G401.6 (cell line): ENCODE measurements at regions not wholly inside any gene's neighbourhood (a gene's known extent, or its start where the extent isn't known, plus 50 kb on each side); places are given as distances from the start of the nearest gene placed in this dataset.

Experiments
- FAIRE-seq: peaks from 2 replicates; lab custom pipeline; 2012; peaks lifted over from hg19 to GRCh38; lab: Jason Lieb, UNC

GRCh38 chr18:78071776-78072175 lies 822.1 kb downstream of the GALR1 start:
- FAIRE-seq: no peak

GRCh38 chr18:78072375-78072774 lies 822.7 kb downstream of the GALR1 start:
- FAIRE-seq: no peak

- no peak for FAIRE-seq
These were observed 823.6 kb downstream of the GALR1 start for GRCh38 chr18:78073275-78073674.

GRCh38 chr18:78074400-78075020 lies 824.9 kb downstream of the GALR1 start:
- FAIRE-seq: no peak

GRCh38 chr18:78080081-78080480 lies 830.4 kb downstream of the GALR1 start:
- no peak for FAIRE-seq

GRCh38 chr18:78080761-78081160 lies 831.1 kb downstream of the GALR1 start:
- no peak for FAIRE-seq

- no peak for FAIRE-seq
These were observed 833.2 kb downstream of the GALR1 start for GRCh38 chr18:78082816-78083215.

- no peak for FAIRE-seq
These were observed 835.9 kb downstream of the GALR1 start for GRCh38 chr18:78085241-78086185.

- FAIRE-seq: no peak
These were observed 837.3 kb downstream of the GALR1 start for GRCh38 chr18:78086931-78087330.

GRCh38 chr18:78087338-78087737 lies 837.7 kb downstream of the GALR1 start:
- FAIRE-seq: no peak

GRCh38 chr18:78090584-78090983 lies 840.9 kb downstream of the GALR1 start:
- no peak for FAIRE-seq

GRCh38 chr18:78092901-78093300 lies 843.3 kb downstream of the GALR1 start:
- no peak for FAIRE-seq

- no peak for FAIRE-seq
These were observed 850.4 kb downstream of the GALR1 start for GRCh38 chr18:78099979-78100588.

GRCh38 chr18:78101091-78101490 lies 851.4 kb downstream of the GALR1 start:
- no peak for FAIRE-seq

- FAIRE-seq: no peak
These were observed 852.5 kb downstream of the GALR1 start for GRCh38 chr18:78102135-78102534.

GRCh38 chr18:78105611-78106010 lies 856.0 kb downstream of the GALR1 start:
- FAIRE-seq: no peak

GRCh38 chr18:78106946-78107345 lies 857.3 kb downstream of the GALR1 start:
- no peak for FAIRE-seq

- no peak for FAIRE-seq
These were observed 857.7 kb downstream of the GALR1 start for GRCh38 chr18:78107363-78107762.

GRCh38 chr18:78108554-78108953 lies 858.9 kb downstream of the GALR1 start:
- no peak for FAIRE-seq

- FAIRE-seq: no peak
These were observed 863.7 kb downstream of the GALR1 start for GRCh38 chr18:78113136-78113939.

GRCh38 chr18:78113940-78114251 lies 864.2 kb downstream of the GALR1 start:
- no peak for FAIRE-seq

GRCh38 chr18:78115896-78116561 lies 863.6 kb upstream of the SALL3 start:
- FAIRE-seq: no peak
